Thyroid gland (tissue), 4 donors: ENCODE measurements at regions not wholly inside any gene's neighbourhood (a gene's known extent, or its start where the extent isn't known, plus 50 kb on each side); places are given as distances from the start of the nearest gene placed in this dataset.

Experiments
- POLR2A ChIP-seq, 2 donors: fragments of 450-650 bp; IDR thresholded peaks; one replicate each; pipeline ENCODE4 v1.6.1; 2017; ENCODE audit warnings: antibody characterized with exemption in 2 of 2, mild to moderate bottlenecking in 2 of 2, moderate library complexity in 1 of 2
- TF ChIP-seq, protein P1 (sequence below), 6 experiments: fragments of 200-600 bp in 3 of 6; fragments of 450-650 bp in 3 of 6; sonication (generic) in 3 of 6; IDR thresholded peaks; one replicate each; pipeline ENCODE4 v1.5.1; 2016 to 2019; ENCODE audit warnings: antibody characterized with exemption in 6 of 6, mild to moderate bottlenecking in 2 of 6, inconsistent platforms in 1 of 6, moderate library complexity in 1 of 6

DNA sequence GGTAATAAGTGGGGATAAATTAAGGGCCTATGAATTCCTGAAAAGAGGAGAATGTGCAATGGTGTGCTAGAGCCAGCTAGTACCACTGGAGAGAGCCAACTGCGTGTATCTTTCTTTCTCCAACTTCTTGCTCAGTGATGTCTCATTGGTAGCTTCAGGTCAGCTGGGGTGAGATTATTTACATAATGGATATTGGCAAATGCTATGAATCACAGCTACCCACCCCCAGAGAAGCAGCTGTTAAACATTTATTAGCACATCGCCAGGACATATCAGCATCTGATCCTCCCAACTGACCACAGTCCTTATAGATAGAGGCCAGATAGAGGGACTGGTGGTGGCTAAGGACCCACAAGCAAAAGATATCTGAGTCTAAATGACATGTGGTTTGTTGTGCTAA, 421.3 kb downstream of the ACTL7B start:
- TF ChIP-seq, protein P1, sequence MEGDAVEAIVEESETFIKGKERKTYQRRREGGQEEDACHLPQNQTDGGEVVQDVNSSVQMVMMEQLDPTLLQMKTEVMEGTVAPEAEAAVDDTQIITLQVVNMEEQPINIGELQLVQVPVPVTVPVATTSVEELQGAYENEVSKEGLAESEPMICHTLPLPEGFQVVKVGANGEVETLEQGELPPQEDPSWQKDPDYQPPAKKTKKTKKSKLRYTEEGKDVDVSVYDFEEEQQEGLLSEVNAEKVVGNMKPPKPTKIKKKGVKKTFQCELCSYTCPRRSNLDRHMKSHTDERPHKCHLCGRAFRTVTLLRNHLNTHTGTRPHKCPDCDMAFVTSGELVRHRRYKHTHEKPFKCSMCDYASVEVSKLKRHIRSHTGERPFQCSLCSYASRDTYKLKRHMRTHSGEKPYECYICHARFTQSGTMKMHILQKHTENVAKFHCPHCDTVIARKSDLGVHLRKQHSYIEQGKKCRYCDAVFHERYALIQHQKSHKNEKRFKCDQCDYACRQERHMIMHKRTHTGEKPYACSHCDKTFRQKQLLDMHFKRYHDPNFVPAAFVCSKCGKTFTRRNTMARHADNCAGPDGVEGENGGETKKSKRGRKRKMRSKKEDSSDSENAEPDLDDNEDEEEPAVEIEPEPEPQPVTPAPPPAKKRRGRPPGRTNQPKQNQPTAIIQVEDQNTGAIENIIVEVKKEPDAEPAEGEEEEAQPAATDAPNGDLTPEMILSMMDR (IDR thresholded peaks at IDR 0.05) = no peak
- no peak for TF ChIP-seq POLR2A (IDR thresholded peaks at IDR 0.05)
